GM18517 (cell line): ENCODE measurements at regions not wholly inside any gene's neighbourhood (a gene's known extent, or its start where the extent isn't known, plus 50 kb on each side); places are given as distances from the start of the nearest gene placed in this dataset.
"Not testable (repeated sequence)": the region's sequence is repeated elsewhere in the genome, so short reads cannot be mapped to it uniquely, and the experiment has no call there.

ENCODE experiments used
- ATAC-seq: cut with Tn5 transposase; IDR thresholded peaks from one replicate; pipeline ENCODE4 v1.9.1; 2021; ENCODE audit warnings: mild to moderate bottlenecking, moderate library complexity; ENCODE audit not compliant: unreplicated experiment

DNA sequence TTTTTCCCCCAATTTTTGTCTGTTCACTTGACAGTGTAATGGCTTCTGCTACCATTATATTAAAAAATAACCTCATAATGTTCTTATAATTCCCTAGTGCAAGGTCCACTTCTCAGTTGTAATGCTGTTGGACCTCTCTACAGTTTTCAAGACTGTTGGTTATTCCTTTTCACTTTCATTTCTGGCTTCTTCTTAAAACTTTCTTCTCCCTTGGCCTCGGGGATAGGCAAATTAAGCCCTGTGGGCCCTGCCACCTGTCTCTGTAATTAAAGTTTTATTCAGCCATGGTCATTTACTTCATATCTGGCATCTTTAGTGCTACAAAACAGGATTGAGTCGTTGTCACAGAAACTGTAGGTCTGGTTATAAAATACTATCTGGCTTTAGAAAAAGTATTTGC lies 313.5 kb downstream of the KLF12 start:
- ATAC-seq: no peak

DNA sequence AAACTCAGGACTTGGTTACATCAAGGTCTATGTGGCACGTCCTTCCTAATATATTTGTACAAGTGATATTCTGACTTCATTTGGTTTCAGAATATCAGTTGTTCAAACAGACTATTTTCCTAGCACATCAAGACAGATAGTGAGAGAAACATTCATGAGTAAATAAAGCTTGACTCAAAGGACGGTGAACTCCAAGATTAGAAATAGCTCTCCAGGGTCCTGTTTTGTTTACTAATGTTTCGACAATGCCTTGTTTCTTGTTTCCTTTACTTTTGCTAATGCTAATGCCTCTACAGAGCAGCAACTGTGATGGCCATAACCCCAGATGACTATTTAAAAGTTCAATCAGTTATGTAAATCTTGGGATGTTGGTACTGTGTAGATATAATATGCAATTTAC lies 313.9 kb downstream of the KLF12 start:
- no peak for ATAC-seq

- ATAC-seq: no peak
These were observed 314.5 kb downstream of the KLF12 start for GRCh38 chr13:73819711-73820110.

- no peak for ATAC-seq
These were observed 317.5 kb downstream of the KLF12 start for GRCh38 chr13:73816702-73817101.

GRCh38 chr13:73815796-73816195 lies 318.4 kb downstream of the KLF12 start:
- ATAC-seq: no peak

- no peak for ATAC-seq
These were observed 323.6 kb downstream of the KLF12 start for GRCh38 chr13:73810647-73811046.

GRCh38 chr13:73809561-73809960 lies 324.6 kb downstream of the KLF12 start:
- no peak for ATAC-seq

DNA sequence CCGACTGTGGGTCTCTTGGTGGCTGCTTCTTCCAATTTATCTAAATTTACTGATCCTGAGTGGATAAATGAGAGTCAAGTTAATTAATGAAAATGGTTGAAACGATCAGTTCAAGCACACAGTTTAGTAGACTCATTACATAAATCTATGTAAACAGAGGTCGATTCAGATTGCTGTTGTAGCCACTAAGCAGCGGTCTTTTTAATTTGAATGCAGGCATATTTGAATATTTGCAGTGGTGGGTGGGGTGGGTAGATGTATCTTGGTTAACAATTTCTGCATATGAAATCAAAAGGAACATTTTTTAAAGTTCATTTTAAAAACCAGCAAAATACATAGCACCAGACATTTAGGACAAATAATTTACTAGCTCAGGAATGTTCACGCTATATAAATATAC lies 325.9 kb downstream of the KLF12 start:
- no peak for ATAC-seq

GRCh38 chr13:73805326-73805958 lies 328.8 kb downstream of the KLF12 start:
- not testable (repeated sequence) for ATAC-seq

GRCh38 chr13:73803997-73804396 lies 330.2 kb downstream of the KLF12 start:
- ATAC-seq: no peak

GRCh38 chr13:73800011-73800410 lies 334.2 kb downstream of the KLF12 start:
- no peak for ATAC-seq

- no peak for ATAC-seq
These were observed 339.4 kb downstream of the KLF12 start for GRCh38 chr13:73794755-73795154.

- ATAC-seq: no peak
These were observed 340.8 kb downstream of the KLF12 start for GRCh38 chr13:73793361-73793760.

- no peak for ATAC-seq
These were observed 341.4 kb downstream of the KLF12 start for GRCh38 chr13:73792796-73793195.

DNA sequence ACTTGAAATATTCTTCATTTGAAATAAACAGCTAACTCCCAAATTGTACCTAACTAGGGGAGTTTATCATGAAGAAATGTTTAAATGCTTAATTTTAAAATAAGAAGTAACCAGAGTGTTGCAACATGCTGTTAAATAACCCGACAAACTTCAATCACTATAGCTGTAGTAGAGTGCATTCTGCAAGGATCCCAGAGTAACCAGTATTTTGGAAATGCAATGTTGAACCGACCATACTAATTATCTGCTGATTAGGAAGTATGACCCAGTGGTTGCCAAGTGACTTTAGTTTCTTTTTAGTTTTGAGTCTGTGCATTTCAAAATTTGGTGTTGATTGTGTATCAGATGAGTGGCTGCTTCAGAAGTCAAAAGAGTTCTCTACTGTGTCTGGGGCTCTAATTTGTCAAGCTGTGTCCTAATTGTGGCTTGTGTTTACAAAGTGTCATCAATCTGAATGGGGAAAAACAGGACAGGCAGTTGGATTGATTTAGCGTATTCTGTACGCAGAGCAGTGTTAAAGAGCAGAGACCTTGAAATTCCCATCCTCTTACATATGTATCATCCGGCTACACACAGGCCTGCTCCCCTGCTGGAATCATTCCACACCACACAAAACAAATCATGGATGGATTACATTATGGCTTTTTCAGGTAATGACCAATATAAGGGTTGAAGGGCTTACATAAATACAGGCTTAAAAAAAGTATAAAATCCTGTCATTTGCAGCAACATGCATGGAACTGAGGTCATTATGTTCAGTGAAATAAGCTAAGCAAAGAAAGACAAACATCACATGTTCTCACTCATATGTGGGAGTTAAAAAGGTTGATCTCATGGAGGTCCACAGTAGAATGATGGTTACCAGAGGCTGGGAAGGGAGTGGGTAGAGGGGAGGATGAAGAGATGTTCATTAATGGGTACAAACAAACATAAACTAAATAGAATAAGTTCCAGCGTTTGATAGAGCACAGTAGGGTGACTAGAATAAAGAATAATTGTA lies 351.5 kb downstream of the KLF12 start:
- ATAC-seq: no peak

GRCh38 chr13:73781384-73781783 lies 352.8 kb downstream of the KLF12 start:
- ATAC-seq: no peak

DNA sequence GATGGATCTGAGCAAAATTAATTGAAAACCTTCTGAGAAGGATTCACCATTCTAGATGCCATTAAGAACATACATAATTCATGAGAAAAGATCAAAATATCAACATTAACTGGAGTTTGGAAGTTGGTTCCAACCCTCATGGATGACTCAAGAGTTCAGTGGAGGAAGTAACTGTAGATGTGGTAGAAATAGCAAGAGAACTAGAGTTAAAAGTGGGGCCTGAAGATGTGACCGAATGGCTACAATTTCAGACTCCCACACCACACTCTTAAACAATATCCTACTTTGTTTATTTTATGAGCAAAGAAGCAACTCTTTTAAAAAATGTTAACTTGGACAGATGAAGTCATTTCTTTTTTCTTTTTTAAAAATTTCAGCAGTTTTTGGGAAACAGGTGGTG lies 354.3 kb downstream of the KLF12 start:
- no peak for ATAC-seq

- no peak for ATAC-seq
These were observed 355.9 kb downstream of the KLF12 start for GRCh38 chr13:73778242-73778864.

DNA sequence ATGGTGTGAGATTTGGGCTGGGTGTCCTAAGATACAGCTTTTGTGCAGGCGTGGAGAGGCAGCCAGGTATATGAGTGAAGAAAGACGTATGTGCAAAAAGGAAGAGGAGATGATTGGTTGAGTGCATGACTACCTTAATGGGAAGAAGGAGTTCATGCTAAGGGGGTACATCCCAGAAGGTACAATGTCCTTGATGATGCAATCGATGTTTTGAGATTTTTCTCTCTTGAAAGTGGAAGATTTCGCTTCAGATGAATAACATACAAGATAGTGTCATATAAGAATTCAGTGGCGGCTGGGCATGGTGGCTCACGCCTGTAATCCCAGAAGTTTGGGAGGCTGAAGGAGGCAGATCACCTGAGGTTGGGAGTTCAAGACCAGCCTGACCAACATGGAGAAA lies 357.1 kb downstream of the KLF12 start:
- no peak for ATAC-seq

DNA sequence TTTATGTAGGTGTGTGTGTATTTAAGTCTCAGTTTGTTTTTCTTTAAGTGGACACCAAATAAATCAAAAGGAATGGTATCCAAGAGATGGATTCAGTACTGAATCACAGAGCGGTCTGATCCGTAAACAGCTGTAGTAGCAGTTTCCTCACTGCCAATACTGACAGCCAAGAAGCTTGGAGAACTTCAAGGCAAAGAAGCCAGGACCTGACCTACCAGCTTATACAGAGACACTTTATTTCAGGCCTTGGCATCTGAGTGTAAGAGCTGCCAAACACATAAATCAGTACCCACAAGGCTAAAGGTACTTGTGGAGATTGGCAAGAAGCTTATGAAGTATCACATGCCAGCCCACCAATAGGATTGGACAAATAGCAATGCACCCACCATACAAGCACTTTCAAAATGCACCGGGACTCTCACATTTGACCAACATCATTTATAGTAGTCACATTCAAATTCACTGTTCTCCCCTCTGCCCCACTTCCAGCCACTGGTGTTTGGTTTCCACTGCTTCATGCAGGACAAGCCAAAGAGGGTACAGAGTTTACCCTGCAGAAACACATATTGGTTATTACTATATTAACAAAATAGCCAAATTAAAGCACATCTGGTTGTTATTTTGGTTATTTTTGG lies 357.9 kb downstream of the KLF12 start:
- no peak for ATAC-seq

- ATAC-seq: no peak
These were observed 361.0 kb downstream of the KLF12 start for GRCh38 chr13:73773168-73773549.
